ENCODE measurements at regions not wholly inside any gene's neighbourhood (a gene's known extent, or its start where the extent isn't known, plus 50 kb on each side); places are given as distances from the start of the nearest gene placed in this dataset.

DNA sequence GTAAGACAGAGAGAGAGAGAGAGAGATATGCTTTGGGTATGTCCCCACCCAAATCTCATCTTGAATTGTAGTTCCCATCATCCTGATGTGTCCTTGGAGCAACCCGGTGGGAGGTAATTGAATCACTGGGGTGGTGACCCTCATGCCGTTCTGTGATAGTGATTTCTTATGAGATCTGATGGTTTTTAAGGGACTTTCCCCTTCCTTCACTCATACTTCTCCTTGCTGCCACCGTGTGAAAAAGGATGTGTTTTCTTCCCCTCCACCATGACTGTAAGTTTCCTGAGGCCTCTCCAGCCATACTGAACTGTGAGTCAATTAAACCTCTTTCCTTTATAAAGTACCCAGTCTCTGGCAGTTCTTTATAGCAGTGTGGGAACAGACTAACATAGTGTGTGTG is 60.3 kb downstream of the EOMES start:
- intact Hi-C loops (cut with DNase I; ENCODE audit: low total_unique reads) = no loop called here

DNA sequence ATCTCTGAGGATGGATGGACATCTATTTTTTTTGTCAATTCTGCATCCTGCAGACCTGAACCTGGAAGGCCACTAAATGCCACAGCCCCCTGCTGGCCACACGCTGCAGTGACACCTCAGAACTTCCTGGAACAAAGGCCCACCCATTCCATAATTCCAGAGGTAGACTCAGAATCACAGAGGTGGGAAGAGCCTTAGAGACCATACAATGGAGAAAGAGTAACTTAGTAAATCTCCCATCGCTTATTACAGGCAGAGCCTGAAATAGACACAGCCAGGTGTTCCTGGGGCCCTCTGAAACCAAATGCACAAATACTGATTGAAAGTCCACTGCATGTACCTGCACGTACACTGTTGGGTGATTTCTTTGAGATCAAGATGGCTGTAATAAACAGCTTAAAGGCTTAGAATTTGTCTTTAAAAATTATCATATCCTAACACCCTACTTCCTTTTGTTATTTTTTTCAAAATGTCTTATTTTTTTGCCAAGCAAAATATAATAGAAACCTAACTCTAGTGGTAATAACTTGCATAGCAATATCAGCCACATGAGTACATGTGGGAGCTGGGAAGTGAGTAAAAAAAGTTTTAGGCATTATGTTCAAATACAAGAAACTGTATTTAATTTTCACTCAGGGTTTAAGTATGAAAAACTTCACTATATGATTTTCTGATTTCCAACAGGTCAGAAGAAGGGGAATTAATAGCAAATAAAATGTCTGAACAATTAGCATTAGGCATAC is 62.7 kb downstream of the EOMES start:
- Histone ChIP-seq H3K9me3 (no peaks in the 10 kb centered on the region), H3K36me3 (no peaks in the 10 kb centered on the region), H3K4me3 (no peak overlapping the region), H3K4me1 (no peaks in the 10 kb centered on the region), H3K27ac (no peak overlapping the region), H3K27me3 (no peaks in the 10 kb centered on the region)
- intact Hi-C loops (cut with DNase I; ENCODE audit: low total_unique reads) = no loop called here
- TF ChIP-seq, protein P1, sequence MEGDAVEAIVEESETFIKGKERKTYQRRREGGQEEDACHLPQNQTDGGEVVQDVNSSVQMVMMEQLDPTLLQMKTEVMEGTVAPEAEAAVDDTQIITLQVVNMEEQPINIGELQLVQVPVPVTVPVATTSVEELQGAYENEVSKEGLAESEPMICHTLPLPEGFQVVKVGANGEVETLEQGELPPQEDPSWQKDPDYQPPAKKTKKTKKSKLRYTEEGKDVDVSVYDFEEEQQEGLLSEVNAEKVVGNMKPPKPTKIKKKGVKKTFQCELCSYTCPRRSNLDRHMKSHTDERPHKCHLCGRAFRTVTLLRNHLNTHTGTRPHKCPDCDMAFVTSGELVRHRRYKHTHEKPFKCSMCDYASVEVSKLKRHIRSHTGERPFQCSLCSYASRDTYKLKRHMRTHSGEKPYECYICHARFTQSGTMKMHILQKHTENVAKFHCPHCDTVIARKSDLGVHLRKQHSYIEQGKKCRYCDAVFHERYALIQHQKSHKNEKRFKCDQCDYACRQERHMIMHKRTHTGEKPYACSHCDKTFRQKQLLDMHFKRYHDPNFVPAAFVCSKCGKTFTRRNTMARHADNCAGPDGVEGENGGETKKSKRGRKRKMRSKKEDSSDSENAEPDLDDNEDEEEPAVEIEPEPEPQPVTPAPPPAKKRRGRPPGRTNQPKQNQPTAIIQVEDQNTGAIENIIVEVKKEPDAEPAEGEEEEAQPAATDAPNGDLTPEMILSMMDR (IDR thresholded peaks at IDR 0.05) = peak; percentile 47 to 61 (median 60)
- no peak for TF ChIP-seq POLR2A (IDR thresholded peaks at IDR 0.05)
- peak; percentile 33 to 34 for DNase-seq

More for the DNA sequence above, 60.3 kb downstream of the EOMES start:
- Histone ChIP-seq H3K27me3 (no peaks in the 10 kb centered on the region), H3K36me3 (no peaks in the 10 kb centered on the region), H3K27ac (no peak overlapping the region), H3K9me3 (no peaks in the 10 kb centered on the region), H3K4me1 (no peaks in the 10 kb centered on the region), H3K4me3 (no peak overlapping the region)
- TF ChIP-seq, protein P1 (IDR thresholded peaks at IDR 0.05) = no peak
- no peak for TF ChIP-seq POLR2A (IDR thresholded peaks at IDR 0.05)
- no peak for DNase-seq

DNA sequence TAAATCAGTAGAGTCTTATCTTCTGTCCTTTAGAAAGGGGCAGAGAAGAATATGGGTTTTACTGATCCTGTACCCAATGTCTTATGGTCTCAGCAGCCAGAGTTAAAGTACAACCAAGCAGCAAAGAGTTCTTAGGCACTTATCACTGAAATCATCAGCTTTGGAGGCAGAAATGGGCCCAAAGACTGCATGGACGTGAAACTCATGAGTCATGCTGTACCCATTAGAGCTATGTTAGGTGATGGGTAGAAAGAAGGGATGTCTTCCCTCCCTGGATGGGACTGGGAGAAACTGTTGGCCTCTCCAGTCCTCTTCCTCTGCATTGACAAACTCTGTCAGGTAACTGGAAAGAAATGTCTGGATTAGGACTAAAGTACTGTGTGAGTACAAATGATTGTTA is 63.4 kb downstream of the EOMES start:
- intact Hi-C loops (cut with DNase I; ENCODE audit: low total_unique reads) = no loop called here
- no peaks in the 10 kb centered on the region for H3K4me1 ChIP-seq

DNA sequence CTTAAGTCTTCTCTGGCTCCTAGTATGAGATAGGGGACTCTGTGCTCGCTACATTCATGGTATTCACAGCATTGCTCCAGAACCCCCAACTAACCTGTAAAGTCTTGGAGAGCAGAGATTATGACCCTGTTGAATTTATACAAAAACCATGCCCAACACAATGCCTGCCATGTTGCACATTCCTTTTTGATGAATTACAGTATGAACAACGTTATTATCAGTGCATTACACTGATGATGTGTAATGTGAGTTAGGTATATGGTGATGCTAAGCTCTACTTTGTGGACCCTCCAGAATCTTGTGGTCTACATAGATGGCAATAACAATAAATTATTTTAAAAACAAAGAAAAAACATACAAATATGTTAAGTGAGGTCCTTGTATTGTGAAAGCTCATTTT is 64.3 kb downstream of the EOMES start:
- no peaks in the 10 kb centered on the region for H3K9me3 ChIP-seq
- no peak overlapping the region for H3K27ac ChIP-seq
- H3K27me3 ChIP-seq = no peaks in the 10 kb centered on the region
- no peak for DNase-seq
- TF ChIP-seq POLR2A (IDR thresholded peaks at IDR 0.05) = no peak
- TF ChIP-seq, protein P1 (IDR thresholded peaks at IDR 0.05) = no peak
- intact Hi-C loops (cut with DNase I; ENCODE audit: low total_unique reads) = no loop called here
- no peaks in the 10 kb centered on the region for H3K4me1 ChIP-seq
- H3K4me3 ChIP-seq = no peak overlapping the region
- no peaks in the 10 kb centered on the region for H3K36me3 ChIP-seq

More for the DNA sequence above, 63.4 kb downstream of the EOMES start:
- no peak for DNase-seq
- Histone ChIP-seq H3K27me3 (no peaks in the 10 kb centered on the region), H3K9me3 (no peaks in the 10 kb centered on the region), H3K27ac (no peak overlapping the region), H3K36me3 (no peaks in the 10 kb centered on the region), H3K4me3 (no peak overlapping the region)
- TF ChIP-seq, protein P1 (IDR thresholded peaks at IDR 0.05) = no peak
- TF ChIP-seq POLR2A (IDR thresholded peaks at IDR 0.05) = no peak

DNA sequence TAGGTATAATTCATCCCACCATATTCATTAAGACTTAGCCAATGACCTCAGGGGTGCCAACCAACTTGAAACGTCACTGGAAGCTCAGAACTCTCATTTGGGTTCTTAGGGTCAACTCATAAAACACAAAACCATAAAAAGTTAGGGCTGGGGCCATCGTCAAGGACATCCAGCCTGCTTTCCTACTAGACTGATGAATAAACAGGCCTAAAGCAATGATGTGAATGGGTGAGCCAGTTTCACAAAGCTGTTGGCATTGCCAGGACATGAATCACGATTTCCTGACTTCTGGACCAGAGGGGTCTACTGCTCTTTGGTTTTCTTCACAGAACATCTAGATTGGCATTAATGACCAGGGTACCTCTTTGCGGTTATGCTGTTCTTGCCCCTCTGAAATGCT is 64.7 kb downstream of the EOMES start:
- no peak for DNase-seq
- Histone ChIP-seq H3K4me1 (no peaks in the 10 kb centered on the region), H3K4me3 (no peak overlapping the region), H3K27ac (no peak overlapping the region), H3K9me3 (no peaks in the 10 kb centered on the region), H3K27me3 (no peaks in the 10 kb centered on the region), H3K36me3 (no peaks in the 10 kb centered on the region)
- TF ChIP-seq, protein P1 (IDR thresholded peaks at IDR 0.05) = no peak
- TF ChIP-seq POLR2A (IDR thresholded peaks at IDR 0.05) = no peak
- intact Hi-C loops (cut with DNase I; ENCODE audit: low total_unique reads) = no loop called here

Data from uterus (tissue), 3 donors.